ENCODE measurements at regions not wholly inside any gene's neighbourhood (a gene's known extent, or its start where the extent isn't known, plus 50 kb on each side); places are given as distances from the start of the nearest gene placed in this dataset.
"Not testable (repeated sequence)": the region's sequence is repeated elsewhere in the genome, so short reads cannot be mapped to it uniquely, and the experiment has no call there.

- Histone ChIP-seq H3K27ac (ENCODE audit: low read length) (no peak overlapping the region), H3K4me1 (ENCODE audit: control insufficient read depth, insufficient read depth, low read length) (no peaks in the 10 kb centered on the region), H3K4me3 (ENCODE audit: low read length) (no peak overlapping the region), H3K27me3 (ENCODE audit: control insufficient read depth, insufficient read depth, low read length) (no peaks in the 10 kb centered on the region), H3K36me3 (ENCODE audit: control insufficient read depth, insufficient read depth, low read length) (no peaks in the 10 kb centered on the region), H3K9me3 (replicated peaks; ENCODE audit: control insufficient read depth, low read depth, low read length) (peaks cover 29% of the 10 kb centered on the region)
- DNase-seq: no peak
- WGBS (ENCODE audit: insufficient coverage): 83% methylated on average over 1 of the region's 2 CpGs
Measured at GRCh38 chr6:117761610-117762009, 86.3 kb downstream of the NUS1 start.

- H3K4me1 ChIP-seq (ENCODE audit: control insufficient read depth, insufficient read depth, low read length): no peaks in the 10 kb centered on the region
- no peak overlapping the region for H3K4me3 ChIP-seq (ENCODE audit: low read length)
- no peaks in the 10 kb centered on the region for H3K36me3 ChIP-seq (ENCODE audit: control insufficient read depth, insufficient read depth, low read length)
- H3K27me3 ChIP-seq (ENCODE audit: control insufficient read depth, insufficient read depth, low read length): no peaks in the 10 kb centered on the region
- H3K9me3 ChIP-seq (replicated peaks; ENCODE audit: control insufficient read depth, low read depth, low read length): peaks cover 3% of the 10 kb centered on the region
- H3K27ac ChIP-seq (ENCODE audit: low read length): no peak overlapping the region
- 63% methylated on average over 1 of the region's 2 CpGs for WGBS (ENCODE audit: insufficient coverage)
- DNase-seq: peak; percentile 9
Measured at GRCh38 chr6:117771403-117771802, 96.1 kb downstream of the NUS1 start.

- Histone ChIP-seq H3K27ac (ENCODE audit: low read length) (no peak overlapping the region), H3K27me3 (ENCODE audit: control insufficient read depth, insufficient read depth, low read length) (no peaks in the 10 kb centered on the region), H3K36me3 (ENCODE audit: control insufficient read depth, insufficient read depth, low read length) (no peaks in the 10 kb centered on the region), H3K9me3 (replicated peaks; ENCODE audit: control insufficient read depth, low read depth, low read length) (no peaks in the 10 kb centered on the region), H3K4me3 (ENCODE audit: low read length) (no peak overlapping the region), H3K4me1 (ENCODE audit: control insufficient read depth, insufficient read depth, low read length) (no peaks in the 10 kb centered on the region)
- no peak for DNase-seq
- WGBS (ENCODE audit: insufficient coverage): 54% methylated on average over 2 of the region's 3 CpGs
Measured at GRCh38 chr6:117776441-117776840, 101.2 kb downstream of the NUS1 start.

GRCh38 chr6:117781550-117781949 is 106.3 kb downstream of the NUS1 start:
- Histone ChIP-seq H3K9me3 (replicated peaks; ENCODE audit: control insufficient read depth, low read depth, low read length) (peaks cover 3% of the 10 kb centered on the region), H3K27ac (ENCODE audit: low read length) (no peak overlapping the region), H3K27me3 (ENCODE audit: control insufficient read depth, insufficient read depth, low read length) (no peaks in the 10 kb centered on the region), H3K4me3 (ENCODE audit: low read length) (no peak overlapping the region), H3K4me1 (ENCODE audit: control insufficient read depth, insufficient read depth, low read length) (no peaks in the 10 kb centered on the region), H3K36me3 (ENCODE audit: control insufficient read depth, insufficient read depth, low read length) (no peaks in the 10 kb centered on the region)
- no CpG with 5 or more reads among the region's 3 CpGs for WGBS (ENCODE audit: insufficient coverage)
- DNase-seq: no peak

GRCh38 chr6:117783279-117783678 is 108.0 kb downstream of the NUS1 start:
- H3K9me3 ChIP-seq (replicated peaks; ENCODE audit: control insufficient read depth, low read depth, low read length): peaks cover 3% of the 10 kb centered on the region
- no peaks in the 10 kb centered on the region for H3K27me3 ChIP-seq (ENCODE audit: control insufficient read depth, insufficient read depth, low read length)
- no peaks in the 10 kb centered on the region for H3K4me1 ChIP-seq (ENCODE audit: control insufficient read depth, insufficient read depth, low read length)
- H3K4me3 ChIP-seq (ENCODE audit: low read length): no peak overlapping the region
- no peak overlapping the region for H3K27ac ChIP-seq (ENCODE audit: low read length)
- no peaks in the 10 kb centered on the region for H3K36me3 ChIP-seq (ENCODE audit: control insufficient read depth, insufficient read depth, low read length)
- WGBS (ENCODE audit: insufficient coverage): 62% methylated on average over 4 of the region's 5 CpGs
- no peak for DNase-seq

GRCh38 chr6:117791012-117791411 is 115.7 kb downstream of the NUS1 start:
- DNase-seq: no peak
- H3K36me3 ChIP-seq (ENCODE audit: control insufficient read depth, insufficient read depth, low read length): no peaks in the 10 kb centered on the region
- H3K27ac ChIP-seq (ENCODE audit: low read length): no peak overlapping the region
- no peaks in the 10 kb centered on the region for H3K4me1 ChIP-seq (ENCODE audit: control insufficient read depth, insufficient read depth, low read length)
- peaks cover 3% of the 10 kb centered on the region for H3K9me3 ChIP-seq (replicated peaks; ENCODE audit: control insufficient read depth, low read depth, low read length)
- WGBS (ENCODE audit: insufficient coverage): no CpG with 5 or more reads among the region's 3 CpGs
- no peaks in the 10 kb centered on the region for H3K27me3 ChIP-seq (ENCODE audit: control insufficient read depth, insufficient read depth, low read length)
- no peak overlapping the region for H3K4me3 ChIP-seq (ENCODE audit: low read length)

- Histone ChIP-seq H3K27me3 (ENCODE audit: control insufficient read depth, insufficient read depth, low read length) (no peaks in the 10 kb centered on the region), H3K36me3 (ENCODE audit: control insufficient read depth, insufficient read depth, low read length) (no peaks in the 10 kb centered on the region), H3K27ac (ENCODE audit: low read length) (no peak overlapping the region), H3K4me3 (ENCODE audit: low read length) (no peak overlapping the region), H3K9me3 (replicated peaks; ENCODE audit: control insufficient read depth, low read depth, low read length) (no peaks in the 10 kb centered on the region), H3K4me1 (ENCODE audit: control insufficient read depth, insufficient read depth, low read length) (no peaks in the 10 kb centered on the region)
- DNase-seq: no peak
- no CpG with 5 or more reads among the region's 1 CpG for WGBS (ENCODE audit: insufficient coverage)
Measured at GRCh38 chr6:117795234-117795633, 111.8 kb upstream of the SLC35F1 start.

GRCh38 chr6:117798819-117799218 is 108.2 kb upstream of the SLC35F1 start:
- not testable (repeated sequence) for H3K4me3 ChIP-seq (ENCODE audit: low read length); H3K27ac ChIP-seq (ENCODE audit: low read length); H3K4me1 ChIP-seq (ENCODE audit: control insufficient read depth, insufficient read depth, low read length); H3K27me3 ChIP-seq (ENCODE audit: control insufficient read depth, insufficient read depth, low read length); H3K36me3 ChIP-seq (ENCODE audit: control insufficient read depth, insufficient read depth, low read length); H3K9me3 ChIP-seq (replicated peaks; ENCODE audit: control insufficient read depth, low read depth, low read length); DNase-seq
- WGBS (ENCODE audit: insufficient coverage): no CpG with 5 or more reads among the region's 2 CpGs

GRCh38 chr6:117810269-117810668 is 96.8 kb upstream of the SLC35F1 start:
- Histone ChIP-seq H3K27me3 (ENCODE audit: control insufficient read depth, insufficient read depth, low read length) (no peaks in the 10 kb centered on the region), H3K9me3 (replicated peaks; ENCODE audit: control insufficient read depth, low read depth, low read length) (no peaks in the 10 kb centered on the region), H3K27ac (ENCODE audit: low read length) (no peak overlapping the region), H3K36me3 (ENCODE audit: control insufficient read depth, insufficient read depth, low read length) (no peaks in the 10 kb centered on the region), H3K4me3 (ENCODE audit: low read length) (no peak overlapping the region), H3K4me1 (ENCODE audit: control insufficient read depth, insufficient read depth, low read length) (no peaks in the 10 kb centered on the region)
- DNase-seq: no peak
- WGBS (ENCODE audit: insufficient coverage): 78% methylated on average over 6 of the region's 6 CpGs

GRCh38 chr6:117817499-117817898 is 89.6 kb upstream of the SLC35F1 start:
- no peaks in the 10 kb centered on the region for H3K9me3 ChIP-seq (replicated peaks; ENCODE audit: control insufficient read depth, low read depth, low read length)
- H3K4me1 ChIP-seq (ENCODE audit: control insufficient read depth, insufficient read depth, low read length): no peaks in the 10 kb centered on the region
- DNase-seq: no peak
- no peak overlapping the region for H3K27ac ChIP-seq (ENCODE audit: low read length)
- no peaks in the 10 kb centered on the region for H3K36me3 ChIP-seq (ENCODE audit: control insufficient read depth, insufficient read depth, low read length)
- no peak overlapping the region for H3K4me3 ChIP-seq (ENCODE audit: low read length)
- H3K27me3 ChIP-seq (ENCODE audit: control insufficient read depth, insufficient read depth, low read length): no peaks in the 10 kb centered on the region
- WGBS (ENCODE audit: insufficient coverage): 60% methylated on average over 2 of the region's 5 CpGs

- no peaks in the 10 kb centered on the region for H3K27me3 ChIP-seq (ENCODE audit: control insufficient read depth, insufficient read depth, low read length)
- no peak for DNase-seq
- H3K36me3 ChIP-seq (ENCODE audit: control insufficient read depth, insufficient read depth, low read length): no peaks in the 10 kb centered on the region
- no peak overlapping the region for H3K4me3 ChIP-seq (ENCODE audit: low read length)
- no peaks in the 10 kb centered on the region for H3K4me1 ChIP-seq (ENCODE audit: control insufficient read depth, insufficient read depth, low read length)
- no peaks in the 10 kb centered on the region for H3K9me3 ChIP-seq (replicated peaks; ENCODE audit: control insufficient read depth, low read depth, low read length)
- no peak overlapping the region for H3K27ac ChIP-seq (ENCODE audit: low read length)
Measured at GRCh38 chr6:117817992-117818391, 89.1 kb upstream of the SLC35F1 start.
